ENCODE measurements at regions not wholly inside any gene's neighbourhood (a gene's known extent, or its start where the extent isn't known, plus 50 kb on each side); places are given as distances from the start of the nearest gene placed in this dataset.

DNA sequence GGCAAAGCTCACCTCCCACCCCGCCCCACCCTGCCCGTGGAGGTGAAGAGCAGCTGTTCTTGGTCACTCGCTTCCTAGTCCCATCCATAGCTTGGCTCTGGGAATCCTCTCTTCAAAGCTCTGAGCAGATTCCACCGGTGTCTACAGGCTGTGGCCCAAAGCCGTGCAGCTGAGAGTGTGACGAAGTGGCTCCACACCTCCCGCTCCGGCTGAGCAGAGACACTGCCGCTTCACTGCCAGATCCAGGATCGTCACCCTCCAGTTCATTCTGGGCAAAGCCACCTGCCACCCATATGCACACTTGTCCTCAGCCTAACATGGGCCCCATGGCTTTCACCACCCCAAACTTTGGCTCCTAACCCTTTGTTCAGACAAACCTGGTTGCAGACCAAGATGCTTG lies 532.9 kb upstream of the B3GAT1 start:
- TF ChIP-seq, protein P1, sequence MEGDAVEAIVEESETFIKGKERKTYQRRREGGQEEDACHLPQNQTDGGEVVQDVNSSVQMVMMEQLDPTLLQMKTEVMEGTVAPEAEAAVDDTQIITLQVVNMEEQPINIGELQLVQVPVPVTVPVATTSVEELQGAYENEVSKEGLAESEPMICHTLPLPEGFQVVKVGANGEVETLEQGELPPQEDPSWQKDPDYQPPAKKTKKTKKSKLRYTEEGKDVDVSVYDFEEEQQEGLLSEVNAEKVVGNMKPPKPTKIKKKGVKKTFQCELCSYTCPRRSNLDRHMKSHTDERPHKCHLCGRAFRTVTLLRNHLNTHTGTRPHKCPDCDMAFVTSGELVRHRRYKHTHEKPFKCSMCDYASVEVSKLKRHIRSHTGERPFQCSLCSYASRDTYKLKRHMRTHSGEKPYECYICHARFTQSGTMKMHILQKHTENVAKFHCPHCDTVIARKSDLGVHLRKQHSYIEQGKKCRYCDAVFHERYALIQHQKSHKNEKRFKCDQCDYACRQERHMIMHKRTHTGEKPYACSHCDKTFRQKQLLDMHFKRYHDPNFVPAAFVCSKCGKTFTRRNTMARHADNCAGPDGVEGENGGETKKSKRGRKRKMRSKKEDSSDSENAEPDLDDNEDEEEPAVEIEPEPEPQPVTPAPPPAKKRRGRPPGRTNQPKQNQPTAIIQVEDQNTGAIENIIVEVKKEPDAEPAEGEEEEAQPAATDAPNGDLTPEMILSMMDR (IDR thresholded peaks at IDR 0.05): no peak
- no peak for TF ChIP-seq POLR2A (IDR thresholded peaks at IDR 0.05)
